ENCODE measurements at regions not wholly inside any gene's neighbourhood (a gene's known extent, or its start where the extent isn't known, plus 50 kb on each side); places are given as distances from the start of the nearest gene placed in this dataset.

- DNase-seq (ENCODE audit: low read depth): no peak
- no peak for TF ChIP-seq CTCF (IDR thresholded peaks at IDR 0.05; ENCODE audit: insufficient read depth, low read length, severe bottlenecking)
- FAIRE-seq: no peak
- no peak overlapping the region for H3K4me3 ChIP-seq (ENCODE audit: low read depth, low read length)
- H3K27me3 ChIP-seq (ENCODE audit: control insufficient read depth, insufficient read depth, low read length): no peaks in the 10 kb centered on the region
- H3K36me3 ChIP-seq (ENCODE audit: control insufficient read depth, insufficient read depth, low read length): no peaks in the 10 kb centered on the region
Measured at GRCh38 chr3:144197116-144197515, 225.5 kb downstream of the DIPK2A start.

DNA sequence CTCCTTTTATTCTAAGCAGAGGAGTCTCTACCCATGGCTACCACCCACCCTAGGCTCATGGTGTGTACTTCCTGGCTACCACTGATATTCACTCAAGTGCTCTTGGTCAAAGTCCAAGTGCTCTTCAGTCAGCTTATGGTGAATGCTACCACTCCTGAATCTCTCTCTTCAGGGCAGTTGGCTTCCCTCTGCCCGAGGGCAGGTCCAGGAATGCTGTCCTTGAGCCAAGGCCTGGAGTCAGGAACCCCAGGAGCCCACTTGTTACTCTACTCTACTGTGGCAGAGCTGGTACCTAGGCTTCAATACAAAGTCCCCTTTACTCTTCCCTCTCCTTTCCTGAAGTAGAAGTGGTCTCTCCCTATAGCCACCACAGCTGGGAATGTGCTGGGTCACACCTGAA is 226.0 kb downstream of the DIPK2A start:
- H3K27me3 ChIP-seq (ENCODE audit: control insufficient read depth, insufficient read depth, low read length): no peaks in the 10 kb centered on the region
- DNase-seq (ENCODE audit: low read depth) (no peak), FAIRE-seq (peak; percentile 7)
- H3K4me3 ChIP-seq (ENCODE audit: low read depth, low read length): no peak overlapping the region
- TF ChIP-seq CTCF (IDR thresholded peaks at IDR 0.05; ENCODE audit: insufficient read depth, low read length, severe bottlenecking): no peak
- no peaks in the 10 kb centered on the region for H3K36me3 ChIP-seq (ENCODE audit: control insufficient read depth, insufficient read depth, low read length)

- FAIRE-seq: no peak
- H3K4me3 ChIP-seq (ENCODE audit: low read depth, low read length): no peak overlapping the region
Measured at GRCh38 chr3:144200004-144200403, 228.4 kb downstream of the DIPK2A start.

GRCh38 chr3:144200466-144200865 is 228.8 kb downstream of the DIPK2A start:
- no peak for FAIRE-seq
- TF ChIP-seq CTCF (IDR thresholded peaks at IDR 0.05; ENCODE audit: insufficient read depth, low read length, severe bottlenecking): no peak
- no peak overlapping the region for H3K4me3 ChIP-seq (ENCODE audit: low read depth, low read length)
- H3K36me3 ChIP-seq (ENCODE audit: control insufficient read depth, insufficient read depth, low read length): no peaks in the 10 kb centered on the region
- no peaks in the 10 kb centered on the region for H3K27me3 ChIP-seq (ENCODE audit: control insufficient read depth, insufficient read depth, low read length)
- DNase-seq (ENCODE audit: low read depth): no peak

More at GRCh38 chr3:144200004-144200403, 228.4 kb downstream of the DIPK2A start:
- Histone ChIP-seq H3K27me3 (ENCODE audit: control insufficient read depth, insufficient read depth, low read length) (no peaks in the 10 kb centered on the region), H3K36me3 (ENCODE audit: control insufficient read depth, insufficient read depth, low read length) (no peaks in the 10 kb centered on the region)
- TF ChIP-seq CTCF (IDR thresholded peaks at IDR 0.05; ENCODE audit: insufficient read depth, low read length, severe bottlenecking): no peak
- DNase-seq (ENCODE audit: low read depth): peak; percentile 7

GRCh38 chr3:144221761-144222160 is 250.1 kb downstream of the DIPK2A start:
- FAIRE-seq (no peak), DNase-seq (ENCODE audit: low read depth) (no peak)
- no peak overlapping the region for H3K4me3 ChIP-seq (ENCODE audit: low read depth, low read length)
- no peaks in the 10 kb centered on the region for H3K27me3 ChIP-seq (ENCODE audit: control insufficient read depth, insufficient read depth, low read length)
- H3K36me3 ChIP-seq (ENCODE audit: control insufficient read depth, insufficient read depth, low read length): no peaks in the 10 kb centered on the region
- no peak for TF ChIP-seq CTCF (IDR thresholded peaks at IDR 0.05; ENCODE audit: insufficient read depth, low read length, severe bottlenecking)

- DNase-seq (ENCODE audit: low read depth) (peak; percentile 60), FAIRE-seq (peak; percentile 47)
- TF ChIP-seq CTCF (IDR thresholded peaks at IDR 0.05; ENCODE audit: insufficient read depth, low read length, severe bottlenecking): no peak
- no peaks in the 10 kb centered on the region for H3K36me3 ChIP-seq (ENCODE audit: control insufficient read depth, insufficient read depth, low read length)
- no peaks in the 10 kb centered on the region for H3K27me3 ChIP-seq (ENCODE audit: control insufficient read depth, insufficient read depth, low read length)
- no peak overlapping the region for H3K4me3 ChIP-seq (ENCODE audit: low read depth, low read length)
Measured at GRCh38 chr3:144229330-144229729, 257.7 kb downstream of the DIPK2A start.
